ES-I3 (cell line): ENCODE measurements at regions not wholly inside any gene's neighbourhood (a gene's known extent, or its start where the extent isn't known, plus 50 kb on each side); places are given as distances from the start of the nearest gene placed in this dataset.
A peak's percentile ranks its signal among the peaks of the same experiment; 100 is the strongest.

Experiments used
- H3K36me3 ChIP-seq: 2 replicates; pipeline ENCODE4 v1.6.1; 2013; ENCODE audit warnings: mild to moderate bottlenecking, low read length, control low read depth, moderate library complexity; ENCODE audit not compliant: insufficient read depth
- H3K4me1 ChIP-seq: 2 replicates; pipeline ENCODE4 v1.6.1; 2013; ENCODE audit warnings: mild to moderate bottlenecking, control low read depth, low read length; ENCODE audit not compliant: insufficient read depth
- H3K9ac ChIP-seq: 2 replicates; pipeline ENCODE4 v1.6.1; 2013; ENCODE audit warnings: low read depth, mild to moderate bottlenecking, low read length, moderate library complexity
- H3K9me3 ChIP-seq: 2 replicates; pipeline ENCODE4 v1.6.1; 2013; ENCODE audit warnings: mild to moderate bottlenecking, low read length, moderate library complexity; ENCODE audit not compliant: control insufficient read depth, insufficient read depth

DNA sequence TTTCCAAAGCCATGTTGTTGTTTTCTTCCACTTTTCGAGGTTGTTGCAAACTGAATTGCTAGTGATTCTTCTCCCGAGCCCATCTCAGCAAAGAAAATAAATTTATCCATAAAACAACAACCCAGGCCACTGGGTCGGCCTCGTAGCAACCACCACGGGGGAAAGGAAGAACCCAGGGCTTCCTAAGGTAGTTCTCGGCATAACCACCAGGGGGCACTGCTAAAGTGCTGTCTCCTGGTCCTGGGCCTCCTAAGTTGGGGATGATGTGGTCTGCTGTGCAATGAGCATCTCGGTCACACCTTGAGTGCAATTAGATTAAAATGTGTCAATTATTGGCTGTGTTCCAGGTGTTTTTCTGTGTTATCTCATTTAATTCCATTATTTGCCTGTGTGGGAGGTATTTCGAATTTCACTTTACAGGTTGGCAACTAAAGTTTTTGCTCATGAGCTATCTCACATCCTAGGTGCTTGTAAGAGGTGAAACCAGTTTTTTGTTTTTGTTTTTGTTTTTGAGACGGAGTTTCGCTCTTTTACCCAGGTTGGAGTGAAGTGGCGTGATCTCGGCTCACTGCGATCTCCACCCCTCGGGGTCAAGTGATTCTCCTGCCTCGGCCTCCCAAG lies 102.8 kb upstream of the DAP start:
- Histone ChIP-seq H3K36me3 (no peaks in the 10 kb centered on the region), H3K9ac (no peak overlapping the region), H3K4me1 (peaks cover 2% of the 10 kb centered on the region; the same call in 1 of the 2 replicates), H3K9me3 (no peaks in the 10 kb centered on the region)

DNA sequence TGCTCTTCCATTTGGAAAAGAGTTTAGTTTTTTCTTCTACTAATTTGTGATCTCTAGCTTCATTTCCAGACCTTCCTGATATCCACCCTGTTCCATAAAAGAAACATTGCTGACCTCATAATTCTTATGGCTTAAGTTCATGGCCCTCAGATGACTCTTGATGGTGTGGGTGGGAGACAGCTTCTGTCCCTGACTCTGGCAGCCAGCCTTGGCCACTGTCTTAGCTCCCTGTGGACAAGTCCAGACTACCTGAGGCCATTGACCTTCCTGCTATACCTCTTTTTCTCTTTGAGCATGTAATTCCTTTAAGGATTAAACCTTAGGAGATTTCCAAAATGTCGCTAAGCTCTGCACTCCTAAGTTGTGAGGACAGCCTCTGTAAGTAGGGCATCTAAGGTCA lies 101.1 kb upstream of the DAP start:
- H3K36me3 ChIP-seq: no peaks in the 10 kb centered on the region
- no peaks in the 10 kb centered on the region for H3K9me3 ChIP-seq
- H3K9ac ChIP-seq: no peak overlapping the region
- 0 out of 2 replicates have a peak, but pooled peaks cover 4% of the 10 kb centered on the region for H3K4me1 ChIP-seq

GRCh38 chr5:10861423-10861790 lies 100.4 kb upstream of the DAP start:
- no peak overlapping the region for H3K9ac ChIP-seq
- no peaks in the 10 kb centered on the region for H3K9me3 ChIP-seq
- no peaks in the 10 kb centered on the region for H3K36me3 ChIP-seq
- peaks cover 7% of the 10 kb centered on the region for H3K4me1 ChIP-seq

- H3K9me3 ChIP-seq: no peaks in the 10 kb centered on the region
- peaks cover 10% of the 10 kb centered on the region for H3K4me1 ChIP-seq
- H3K36me3 ChIP-seq: no peaks in the 10 kb centered on the region
- no peak overlapping the region for H3K9ac ChIP-seq
Measured at GRCh38 chr5:10860645-10861422, 99.8 kb upstream of the DAP start.

GRCh38 chr5:10860196-10860543 lies 99.1 kb upstream of the DAP start:
- no peaks in the 10 kb centered on the region for H3K9me3 ChIP-seq
- peaks cover 10% of the 10 kb centered on the region for H3K4me1 ChIP-seq
- no peak overlapping the region for H3K9ac ChIP-seq
- no peaks in the 10 kb centered on the region for H3K36me3 ChIP-seq

- Histone ChIP-seq H3K4me1 (peaks cover 10% of the 10 kb centered on the region), H3K9me3 (no peaks in the 10 kb centered on the region), H3K9ac (no peak overlapping the region), H3K36me3 (no peaks in the 10 kb centered on the region)
Measured at GRCh38 chr5:10859393-10860195, 98.6 kb upstream of the DAP start.

- peaks cover 10% of the 10 kb centered on the region for H3K4me1 ChIP-seq
- no peak overlapping the region for H3K9ac ChIP-seq
- H3K36me3 ChIP-seq: no peaks in the 10 kb centered on the region
- no peaks in the 10 kb centered on the region for H3K9me3 ChIP-seq
Measured at GRCh38 chr5:10858945-10859344, 97.9 kb upstream of the DAP start.

DNA sequence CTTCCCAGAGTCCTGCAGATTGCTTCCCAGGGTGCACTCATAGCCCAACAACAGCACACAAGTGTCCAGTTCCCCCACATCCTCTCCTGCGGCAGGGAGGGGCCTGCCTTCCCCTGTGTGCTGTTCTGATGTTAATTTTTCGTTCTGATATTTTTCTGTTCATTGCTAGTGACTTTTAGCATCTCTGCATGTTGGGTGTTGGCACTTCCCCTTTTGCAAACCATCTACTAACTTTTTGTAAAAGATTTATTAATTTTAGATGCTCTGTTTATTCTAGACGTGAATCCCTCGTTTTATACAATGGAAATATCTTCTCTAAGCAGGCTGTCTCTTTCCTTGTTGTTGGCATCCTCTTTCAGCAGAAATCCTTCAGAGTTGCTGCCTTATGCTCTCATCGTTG lies 97.3 kb upstream of the DAP start:
- no peaks in the 10 kb centered on the region for H3K36me3 ChIP-seq
- peaks cover 12% of the 10 kb centered on the region for H3K4me1 ChIP-seq
- no peaks in the 10 kb centered on the region for H3K9me3 ChIP-seq
- no peak overlapping the region for H3K9ac ChIP-seq

GRCh38 chr5:10857338-10857733 lies 96.3 kb upstream of the DAP start:
- peak overlapping the region; percentile 13; the same call in 1 of the 2 replicates for H3K9ac ChIP-seq
- no peaks in the 10 kb centered on the region for H3K36me3 ChIP-seq
- H3K9me3 ChIP-seq: no peaks in the 10 kb centered on the region
- H3K4me1 ChIP-seq: peaks cover 13% of the 10 kb centered on the region

DNA sequence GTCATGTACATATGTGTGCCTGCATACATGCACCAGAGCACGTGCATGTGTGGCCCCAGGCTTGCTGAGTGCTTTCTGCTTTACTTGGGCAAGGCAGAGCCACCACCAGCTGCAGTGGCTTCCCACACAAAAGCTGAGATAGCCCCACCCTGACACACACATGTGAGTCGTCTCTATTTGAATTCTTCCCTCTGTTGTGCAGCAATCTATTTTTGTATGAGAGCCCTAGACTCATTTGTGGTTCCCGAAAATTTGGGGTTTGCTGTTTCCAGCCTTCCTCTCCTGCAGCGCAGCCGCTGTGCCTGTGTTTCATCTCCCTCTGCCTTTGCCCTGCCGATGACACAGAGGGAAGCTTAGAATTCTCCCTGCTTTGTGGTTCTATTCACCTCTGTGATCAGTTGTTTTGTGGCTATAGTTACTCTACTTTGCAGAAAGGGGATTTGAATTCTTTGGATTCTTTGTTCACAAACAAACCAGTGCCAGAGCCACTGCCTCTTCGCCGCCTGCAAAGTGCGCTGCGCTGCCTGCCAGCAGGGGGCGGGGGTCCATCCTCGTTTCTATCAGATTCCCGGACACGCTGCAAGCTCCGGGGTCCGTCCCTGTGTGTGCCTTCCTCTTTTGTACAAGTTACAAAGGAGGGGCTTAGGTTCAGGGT lies 95.8 kb upstream of the DAP start:
- Histone ChIP-seq H3K9ac (peak overlapping the region; percentile 13; the same call in 1 of the 2 replicates), H3K4me1 (peaks cover 13% of the 10 kb centered on the region), H3K9me3 (no peaks in the 10 kb centered on the region), H3K36me3 (no peaks in the 10 kb centered on the region)

DNA sequence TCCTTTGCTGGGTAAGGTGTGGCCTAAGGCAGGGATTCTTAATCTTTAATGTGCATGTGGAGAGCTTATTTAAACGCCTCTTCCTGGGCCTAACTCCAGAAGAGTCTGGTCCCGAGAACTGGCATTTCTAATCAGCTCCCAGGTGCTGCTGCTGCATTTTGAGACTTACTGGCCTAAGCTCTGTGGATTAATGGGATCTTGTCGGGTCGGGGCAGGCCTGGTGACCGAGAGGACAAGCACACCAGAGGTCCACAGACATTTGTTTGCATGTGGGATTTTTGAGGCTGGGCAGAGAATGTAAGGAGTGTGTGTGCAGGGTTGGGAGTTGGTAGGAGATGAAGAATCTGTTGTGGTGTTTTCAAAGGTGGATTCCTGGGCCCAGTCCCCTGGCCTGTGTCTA lies 95.0 kb upstream of the DAP start:
- Histone ChIP-seq H3K4me1 (peaks cover 13% of the 10 kb centered on the region), H3K9ac (no peak overlapping the region), H3K36me3 (no peaks in the 10 kb centered on the region), H3K9me3 (no peaks in the 10 kb centered on the region)

DNA sequence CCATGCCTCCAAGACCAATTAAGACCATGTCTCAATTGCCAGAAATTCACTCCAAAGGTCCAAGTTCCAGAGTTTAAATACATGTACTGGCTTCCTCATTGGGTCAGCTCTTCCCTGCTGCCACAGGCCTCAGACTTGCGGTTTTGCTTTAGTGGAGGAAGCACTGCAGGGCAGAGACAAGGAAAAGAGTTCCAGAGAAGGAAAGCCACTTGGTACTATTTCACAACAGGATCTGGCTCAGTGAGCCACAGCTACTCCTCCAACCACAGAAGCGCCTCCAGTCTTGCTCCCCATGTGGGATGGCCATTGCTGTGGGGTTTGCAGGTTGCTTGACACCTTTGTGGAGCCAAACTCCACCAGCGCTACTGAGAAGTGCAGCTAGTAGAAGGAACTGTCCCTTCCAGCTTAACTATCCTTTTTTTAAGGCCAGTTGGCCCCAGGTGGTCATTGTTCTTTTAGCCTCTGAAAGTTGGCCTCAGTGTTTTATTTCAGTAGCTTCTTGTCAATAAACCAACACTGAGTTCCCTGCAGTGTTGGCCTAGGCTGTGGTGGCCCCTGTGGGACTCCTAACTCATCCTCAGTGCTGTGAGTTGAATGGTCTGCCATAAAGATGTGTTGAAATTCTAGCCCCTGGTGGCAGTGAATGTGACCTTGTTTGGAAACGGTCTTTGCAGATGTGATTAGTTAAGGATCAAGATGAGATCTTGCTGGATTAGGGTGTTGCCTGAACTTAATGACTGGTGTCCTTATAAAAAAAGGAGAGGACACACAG lies 93.7 kb upstream of the DAP start:
- no peaks in the 10 kb centered on the region for H3K36me3 ChIP-seq
- H3K4me1 ChIP-seq: peaks cover 13% of the 10 kb centered on the region
- H3K9ac ChIP-seq: no peak overlapping the region
- no peaks in the 10 kb centered on the region for H3K9me3 ChIP-seq

DNA sequence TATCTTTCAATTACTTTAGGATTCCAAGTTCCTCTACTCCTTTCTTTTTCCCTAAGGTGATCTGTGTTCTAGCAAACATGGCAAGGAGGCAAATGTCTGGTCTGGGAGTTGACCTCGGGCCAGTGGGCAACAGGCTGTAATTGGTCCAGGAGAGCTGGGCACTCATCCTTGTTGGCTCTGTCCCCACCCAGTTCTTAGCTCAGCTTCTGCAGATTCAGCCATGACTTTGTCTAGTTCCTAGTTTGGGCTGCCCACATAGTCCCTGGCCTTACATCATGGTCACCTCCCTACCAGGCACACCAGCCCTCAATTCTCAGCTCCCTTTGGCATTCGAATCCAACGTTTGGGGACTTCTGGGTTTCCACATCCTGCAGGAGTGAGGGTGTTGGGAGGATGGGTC lies 92.1 kb upstream of the DAP start:
- Histone ChIP-seq H3K36me3 (no peaks in the 10 kb centered on the region), H3K9ac (no peak overlapping the region)

DNA sequence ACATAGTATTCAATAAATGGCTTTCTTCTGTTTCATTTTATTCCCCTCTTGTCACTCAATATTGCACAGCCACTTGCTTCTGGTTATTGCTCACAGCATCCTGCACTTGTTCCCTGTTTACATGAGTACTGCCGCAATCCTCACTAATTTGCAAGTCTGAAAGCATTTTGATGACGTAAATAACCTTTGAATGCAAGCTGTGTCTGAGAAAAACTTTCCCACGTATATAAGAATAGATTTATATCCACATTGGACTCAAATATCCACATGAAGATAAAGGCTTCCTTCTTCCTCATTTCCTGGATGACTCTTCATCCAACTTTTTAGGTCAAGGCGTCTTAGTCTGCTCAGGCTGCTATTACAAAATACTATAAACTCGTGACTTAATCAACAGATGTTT lies 88.2 kb upstream of the DAP start:
- Histone ChIP-seq H3K36me3 (no peaks in the 10 kb centered on the region), H3K9me3 (no peaks in the 10 kb centered on the region; the same call in 1 of the 2 replicates), H3K9ac (no peak overlapping the region), H3K4me1 (peaks cover 3% of the 10 kb centered on the region; the same call in 1 of the 2 replicates)

More for the DNA sequence above, 92.1 kb upstream of the DAP start:
- Histone ChIP-seq H3K9me3 (no peaks in the 10 kb centered on the region), H3K4me1 (peaks cover 13% of the 10 kb centered on the region)
